ENCODE measurements at regions not wholly inside any gene's neighbourhood (a gene's known extent, or its start where the extent isn't known, plus 50 kb on each side); places are given as distances from the start of the nearest gene placed in this dataset.

- TF ChIP-seq POU6F1 (CRISPR knock-in tag; IDR thresholded peaks at IDR 0.05; ENCODE audit: borderline replicate concordance, low read depth): no peak
- TF ChIP-seq ZC3H10 (CRISPR knock-in tag; IDR thresholded peaks at IDR 0.05): no peak
- TF ChIP-seq OSR1 (CRISPR knock-in tag; IDR thresholded peaks at IDR 0.05): no peak
- no peak for TF ChIP-seq GLIS3 (CRISPR knock-in tag; IDR thresholded peaks at IDR 0.05)
- no peak for TF ChIP-seq CSDC2 (CRISPR knock-in tag; IDR thresholded peaks at IDR 0.05)
- TF ChIP-seq ZNF70 (CRISPR knock-in tag; IDR thresholded peaks at IDR 0.05): no peak
- no peak for TF ChIP-seq TCF4 (CRISPR knock-in tag; IDR thresholded peaks at IDR 0.05; ENCODE audit: borderline replicate concordance)
- no peak for TF ChIP-seq ARNTL (CRISPR knock-in tag; IDR thresholded peaks at IDR 0.05; ENCODE audit: borderline replicate concordance, low read depth)
- TF ChIP-seq ISL1 (CRISPR knock-in tag; IDR thresholded peaks at IDR 0.05): no peak
- TF ChIP-seq CREB5 (CRISPR knock-in tag; IDR thresholded peaks at IDR 0.05; ENCODE audit: low read depth): no peak
- TF ChIP-seq ZFP30 (CRISPR knock-in tag; IDR thresholded peaks at IDR 0.05): no peak
Observed at GRCh38 chr21:35309316-35309715, 260.2 kb upstream of the RUNX1 start.

Data from SK-N-SH treated with all-trans-retinoic acid at 6 μM for 48 hours (cell line).